HG03442 (cell line): ENCODE measurements at regions not wholly inside any gene's neighbourhood (a gene's known extent, or its start where the extent isn't known, plus 50 kb on each side); places are given as distances from the start of the nearest gene placed in this dataset.
A peak's percentile ranks its signal among the peaks of the same experiment; 100 is the strongest.

Experiments used
- ATAC-seq: cut with Tn5 transposase; IDR thresholded peaks from one replicate; pipeline ENCODE4 v1.9.1; 2021; ENCODE audit warnings: mild to moderate bottlenecking, moderate library complexity; ENCODE audit not compliant: unreplicated experiment

- no peak for ATAC-seq
These were observed 314.5 kb downstream of the TMEM161B start for GRCh38 chr5:87954121-87954520.

DNA sequence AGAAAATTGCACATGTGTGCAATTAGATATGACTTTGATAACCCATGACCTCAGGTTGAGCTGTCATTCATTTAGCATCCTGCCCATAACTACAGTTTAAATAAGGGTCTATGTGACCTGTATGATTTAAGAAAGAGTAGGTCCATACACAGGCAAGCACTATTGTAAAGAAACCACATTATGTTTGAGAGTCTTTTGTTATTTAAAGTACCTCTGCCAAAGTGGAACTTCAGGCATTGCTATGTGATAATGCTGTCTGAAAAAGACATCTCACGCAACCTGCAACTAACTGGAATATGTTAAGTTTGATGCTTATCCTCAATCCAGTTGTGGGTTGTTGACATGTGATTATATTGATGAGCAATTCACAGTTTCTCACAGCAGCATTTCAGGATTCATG is 317.0 kb downstream of the TMEM161B start:
- no peak for ATAC-seq

GRCh38 chr5:87949676-87950631 is 318.7 kb downstream of the TMEM161B start:
- no peak for ATAC-seq

DNA sequence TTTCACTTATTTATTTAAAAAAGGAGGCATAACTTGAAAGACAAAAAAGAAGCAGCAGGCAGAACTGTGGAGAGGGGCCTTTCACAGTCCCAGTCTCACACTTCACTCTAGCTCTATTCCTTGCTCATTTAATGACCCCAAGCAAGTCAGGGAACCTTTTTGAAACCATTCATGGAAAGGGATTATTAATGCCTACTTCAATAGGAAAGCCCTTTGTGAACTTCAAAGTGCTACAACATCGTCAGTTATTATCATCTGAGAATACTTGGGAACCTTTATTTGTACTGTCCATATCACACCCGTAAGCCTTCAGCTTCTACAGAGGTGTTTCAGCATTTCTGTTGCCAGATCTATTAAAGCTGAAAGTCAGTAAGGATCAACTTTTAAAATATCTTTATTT is 320.2 kb downstream of the TMEM161B start:
- no peak for ATAC-seq

DNA sequence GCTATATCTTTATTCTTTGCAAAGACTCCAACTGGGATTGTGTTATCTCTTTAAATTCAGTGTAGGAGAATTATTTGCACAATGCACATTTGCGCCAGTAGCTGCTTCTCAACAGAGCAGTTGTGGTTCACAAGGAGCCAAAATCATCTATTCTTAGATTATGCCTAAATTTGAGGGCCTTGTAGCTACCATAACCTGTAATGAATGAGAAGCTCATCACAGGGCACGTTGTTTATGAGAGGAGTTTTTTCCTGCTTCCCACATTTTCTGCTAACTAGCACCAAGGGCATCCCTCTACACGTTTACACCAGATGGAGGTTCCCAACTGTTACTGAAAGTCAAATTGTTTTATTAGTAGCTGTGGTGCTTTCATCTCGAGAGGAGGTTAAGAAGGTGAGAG is 322.4 kb downstream of the TMEM161B start:
- no peak for ATAC-seq

- ATAC-seq, result no peak
These were observed 323.4 kb downstream of the TMEM161B start for GRCh38 chr5:87945286-87945650.

- no peak for ATAC-seq
These were observed 323.9 kb downstream of the TMEM161B start for GRCh38 chr5:87944553-87945285.

GRCh38 chr5:87940775-87941174 is 327.9 kb downstream of the TMEM161B start:
- no peak for ATAC-seq

DNA sequence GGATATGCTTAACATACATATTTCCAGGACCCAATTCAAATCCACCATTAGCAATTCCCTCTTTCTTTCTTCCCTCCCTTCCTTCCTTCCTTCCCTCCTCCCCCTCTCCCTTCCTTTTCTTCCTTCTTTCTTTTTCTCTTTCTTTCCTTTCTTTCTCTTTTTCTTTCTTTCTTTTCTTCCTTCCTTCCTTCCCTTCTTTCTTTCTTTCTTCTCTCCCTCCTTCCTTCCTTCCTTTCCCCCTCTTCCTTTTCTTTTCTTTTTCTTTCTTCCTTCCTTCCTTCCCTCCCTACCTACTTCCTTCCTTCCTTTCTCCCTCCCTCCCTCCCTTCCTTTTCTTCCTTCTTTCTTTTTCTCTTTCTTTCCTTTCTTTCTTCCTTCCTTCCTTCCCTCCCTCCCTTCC is 332.0 kb downstream of the TMEM161B start:
- no peak for ATAC-seq

DNA sequence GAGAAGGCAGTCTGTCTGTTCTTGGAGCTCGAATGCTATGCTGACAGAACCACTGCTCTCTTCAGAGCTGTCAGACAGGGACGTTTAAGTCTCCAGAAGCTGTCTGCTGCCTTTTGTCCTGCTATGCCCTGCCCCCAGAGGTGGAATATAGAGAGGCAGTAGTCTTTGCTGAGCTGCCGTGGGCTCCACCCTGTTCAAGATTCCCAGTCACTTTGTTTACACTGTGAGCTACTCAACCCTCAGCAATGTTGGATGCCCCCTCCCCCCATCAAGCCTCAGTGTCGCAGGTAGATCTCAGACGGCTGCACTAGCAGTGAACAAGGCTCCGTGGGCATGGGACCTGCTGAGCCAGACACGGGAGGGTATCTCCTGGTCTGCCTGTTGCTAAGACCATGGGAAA is 344.2 kb downstream of the TMEM161B start:
- no peak for ATAC-seq

GRCh38 chr5:87916320-87916719 is 352.3 kb downstream of the TMEM161B start:
- ATAC-seq, result no peak

DNA sequence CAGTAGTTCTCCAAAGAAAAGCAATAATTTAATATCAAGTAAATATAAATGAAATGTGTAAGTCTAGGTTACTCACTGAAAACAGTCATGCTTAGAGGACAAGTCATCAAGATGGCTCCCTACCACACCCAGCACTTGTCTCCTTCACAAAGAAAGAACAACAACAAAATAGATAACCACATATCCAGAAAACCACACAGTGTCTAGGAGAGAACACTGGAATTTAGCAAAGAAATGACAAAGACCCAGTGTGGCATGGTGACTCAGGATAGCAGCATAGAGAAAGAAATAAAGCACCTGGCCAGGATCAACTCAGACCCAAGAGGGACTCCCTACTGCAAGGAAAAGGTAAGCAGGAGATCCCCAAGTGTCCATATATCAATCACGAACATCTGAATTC is 356.2 kb downstream of the TMEM161B start:
- no peak for ATAC-seq

- ATAC-seq, result no peak
These were observed 359.3 kb downstream of the TMEM161B start for GRCh38 chr5:87909382-87909781.

- ATAC-seq, result no peak
These were observed 361.7 kb downstream of the TMEM161B start for GRCh38 chr5:87906962-87907361.

DNA sequence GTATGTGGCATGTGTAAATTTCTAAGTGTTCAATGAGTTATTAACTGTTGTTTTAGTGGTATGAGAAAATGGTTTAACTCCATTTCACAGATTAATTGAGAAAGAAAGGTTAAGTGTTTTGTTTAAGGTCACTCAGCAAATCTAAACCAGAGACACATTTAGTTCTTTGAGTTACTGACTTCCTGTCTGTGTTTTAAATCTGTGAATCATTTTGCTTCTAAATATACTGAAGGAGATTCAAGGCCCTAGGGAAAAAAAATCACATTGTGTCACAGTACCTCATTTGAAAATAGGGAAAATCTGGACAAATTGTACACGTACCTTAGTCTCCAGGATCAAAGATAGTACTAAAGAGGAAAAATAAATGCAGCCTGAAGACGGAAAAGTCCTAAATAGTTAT is 368.2 kb downstream of the TMEM161B start:
- no peak for ATAC-seq

- peak; percentile 73 for ATAC-seq
These were observed 368.9 kb downstream of the TMEM161B start for GRCh38 chr5:87899721-87900131.

DNA sequence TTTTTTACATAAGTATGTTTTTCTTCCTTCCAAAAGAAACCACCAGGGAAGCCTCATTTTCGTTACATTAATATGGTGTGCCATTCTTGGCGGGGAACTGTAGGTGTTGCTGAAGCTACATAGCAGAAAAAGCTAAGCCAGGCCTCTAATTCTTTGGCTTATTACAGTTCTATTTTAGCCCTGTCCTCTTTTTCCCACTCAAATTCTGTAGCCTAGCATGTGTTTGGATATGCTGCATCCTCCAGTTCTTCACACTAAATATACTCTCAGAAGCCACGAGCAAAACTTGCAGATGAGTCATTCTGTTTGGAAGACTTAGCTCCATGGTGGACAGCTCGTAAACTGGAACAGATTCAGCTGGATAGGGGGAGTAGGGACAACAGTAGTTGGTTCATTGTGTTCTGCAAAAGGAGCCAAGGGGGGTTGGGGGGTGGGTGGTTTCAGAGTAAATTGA is 369.4 kb downstream of the TMEM161B start:
- ATAC-seq, result no peak

GRCh38 chr5:87898574-87898973 is 370.1 kb downstream of the TMEM161B start:
- no peak for ATAC-seq

- no peak for ATAC-seq
These were observed 380.5 kb downstream of the TMEM161B start for GRCh38 chr5:87888139-87888538.

- no peak for ATAC-seq
These were observed 381.4 kb downstream of the TMEM161B start for GRCh38 chr5:87887247-87887646.

DNA sequence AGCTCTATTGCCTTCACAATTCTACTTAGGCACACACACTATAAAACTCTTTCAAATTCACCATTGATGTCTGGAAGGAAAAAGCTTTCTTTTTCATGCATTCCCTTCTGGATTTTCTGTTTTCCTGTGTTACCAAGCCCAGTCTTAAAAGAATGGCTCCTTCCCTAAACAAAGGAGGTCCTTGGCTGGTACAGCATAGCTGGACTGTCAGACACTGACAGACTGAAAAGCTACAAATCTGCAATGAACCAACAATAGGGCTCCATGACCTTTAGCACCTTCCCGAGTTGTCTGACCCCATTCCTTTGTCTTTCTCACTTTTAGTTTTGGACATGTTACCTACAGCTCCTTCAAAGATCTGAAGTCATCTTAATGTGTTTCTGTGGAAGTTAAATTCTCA is 382.5 kb downstream of the TMEM161B start:
- ATAC-seq, result no peak

DNA sequence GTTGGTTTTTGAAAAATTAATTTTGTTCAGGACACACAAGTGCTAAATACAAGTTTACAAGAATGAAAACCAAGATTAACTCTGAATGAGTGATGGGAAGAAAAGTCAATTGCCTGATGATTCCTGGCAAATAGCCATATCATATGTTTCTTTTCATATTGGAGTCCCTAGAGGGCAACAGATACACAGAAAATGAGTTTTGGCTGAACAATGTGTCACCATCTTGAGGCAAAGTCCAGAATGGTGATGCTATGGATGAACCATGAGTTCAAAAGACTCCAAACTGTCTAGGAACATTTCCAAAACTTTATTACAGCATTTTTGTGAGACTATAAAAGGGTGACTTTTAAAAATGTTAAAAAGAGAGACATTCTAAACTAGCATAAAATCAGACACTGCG is 382.9 kb downstream of the TMEM161B start:
- ATAC-seq, result no peak
